ENCODE measurements at regions not wholly inside any gene's neighbourhood (a gene's known extent, or its start where the extent isn't known, plus 50 kb on each side); places are given as distances from the start of the nearest gene placed in this dataset.

DNA sequence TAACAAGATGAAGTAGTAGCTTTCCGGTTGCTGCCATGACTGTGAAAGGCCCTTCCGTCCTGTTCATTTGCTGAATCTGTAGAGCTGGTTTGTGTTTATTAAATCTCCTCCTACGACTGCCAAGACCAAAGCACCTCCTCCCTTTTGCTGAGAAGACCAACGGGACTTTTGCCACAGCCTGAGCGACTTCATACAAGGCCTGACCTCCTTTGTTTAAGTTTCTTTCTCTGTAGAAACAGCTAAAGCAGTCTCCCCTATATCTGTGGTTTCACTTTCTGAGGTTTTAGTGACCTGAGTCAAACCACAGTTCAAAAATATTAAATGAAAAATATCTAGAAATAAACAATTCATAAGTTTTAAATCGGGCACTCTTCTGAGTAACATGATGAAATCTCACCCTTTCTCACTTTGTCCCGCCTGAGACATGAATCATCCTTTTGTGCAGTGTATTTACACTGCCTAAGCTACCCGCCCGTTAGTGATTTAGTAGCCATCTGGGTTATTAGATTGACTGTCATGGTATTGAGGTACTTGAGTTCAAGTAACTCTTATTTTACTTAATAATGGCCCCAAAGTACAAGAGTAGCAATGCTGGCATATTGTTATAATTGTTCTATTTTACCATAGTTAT is 119.1 kb upstream of the LRRC4C start:
- Histone ChIP-seq H3K4me3 (ENCODE audit: low read depth, low read length) (no peak overlapping the region), H2AFZ (no peak overlapping the region), H3K9me3 (ENCODE audit: control insufficient read depth, low read length) (no peaks in the 10 kb centered on the region), H3K79me2 (no peaks in the 10 kb centered on the region), H3K4me2 (ENCODE audit: low read length) (no peak overlapping the region), H3K9ac (no peak overlapping the region), H3K27ac (no peak overlapping the region), H3K4me1 (no peaks in the 10 kb centered on the region), H3K36me3 (ENCODE audit: control insufficient read depth, insufficient read depth, low read length) (no peaks in the 10 kb centered on the region), H3K27me3 (ENCODE audit: control insufficient read depth, insufficient read depth, low read length) (no peaks in the 10 kb centered on the region)
- no peak for TF ChIP-seq CTCF (IDR thresholded peaks at IDR 0.05)

GRCh38 chr11:41579546-41579945 is 120.1 kb upstream of the LRRC4C start:
- no peaks in the 10 kb centered on the region for H3K9me3 ChIP-seq (ENCODE audit: control insufficient read depth, low read length)
- H3K36me3 ChIP-seq (ENCODE audit: control insufficient read depth, insufficient read depth, low read length): no peaks in the 10 kb centered on the region
- no peaks in the 10 kb centered on the region for H3K79me2 ChIP-seq
- no peaks in the 10 kb centered on the region for H3K27me3 ChIP-seq (ENCODE audit: control insufficient read depth, insufficient read depth, low read length)
- H2AFZ ChIP-seq: no peak overlapping the region
- H3K27ac ChIP-seq: no peak overlapping the region
- no peak overlapping the region for H3K9ac ChIP-seq
- TF ChIP-seq CTCF (IDR thresholded peaks at IDR 0.05): no peak
- H3K4me3 ChIP-seq (ENCODE audit: low read depth, low read length): no peak overlapping the region
- H3K4me2 ChIP-seq (ENCODE audit: low read length): no peak overlapping the region
- no peaks in the 10 kb centered on the region for H3K4me1 ChIP-seq

- H3K36me3 ChIP-seq (ENCODE audit: control insufficient read depth, insufficient read depth, low read length): no peaks in the 10 kb centered on the region
- no peak for TF ChIP-seq CTCF (IDR thresholded peaks at IDR 0.05)
- no peaks in the 10 kb centered on the region for H3K79me2 ChIP-seq
- no peak overlapping the region for H3K4me2 ChIP-seq (ENCODE audit: low read length)
- H3K4me1 ChIP-seq: no peaks in the 10 kb centered on the region
- H3K9me3 ChIP-seq (ENCODE audit: control insufficient read depth, low read length): no peaks in the 10 kb centered on the region
- H3K4me3 ChIP-seq (ENCODE audit: low read depth, low read length): no peak overlapping the region
- H3K27ac ChIP-seq: no peak overlapping the region
- no peaks in the 10 kb centered on the region for H3K27me3 ChIP-seq (ENCODE audit: control insufficient read depth, insufficient read depth, low read length)
- no peak overlapping the region for H3K9ac ChIP-seq
- H2AFZ ChIP-seq: no peak overlapping the region
These were observed 150.1 kb upstream of the LRRC4C start for GRCh38 chr11:41609511-41609910.

DNA sequence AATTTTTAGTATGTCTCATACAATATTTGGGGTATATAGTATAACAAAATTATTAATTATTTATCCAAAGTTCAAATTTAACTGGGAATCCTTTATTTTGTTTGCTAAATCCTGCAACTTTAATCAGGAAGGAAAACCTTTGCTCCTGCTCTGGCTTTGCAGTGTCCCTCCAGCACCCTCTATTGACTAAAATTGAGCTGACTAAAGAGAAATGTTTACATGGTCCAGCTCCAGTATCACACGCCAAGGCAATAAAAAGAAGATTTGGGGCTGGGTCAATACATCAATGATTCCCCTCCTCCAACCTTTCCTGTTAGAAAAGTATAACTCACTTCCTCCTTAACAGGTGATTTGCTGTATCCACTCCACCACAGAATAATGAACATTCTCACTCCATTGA is 153.0 kb upstream of the LRRC4C start:
- no peaks in the 10 kb centered on the region for H3K79me2 ChIP-seq
- no peak overlapping the region for H3K4me3 ChIP-seq (ENCODE audit: low read depth, low read length)
- no peak overlapping the region for H3K27ac ChIP-seq
- H3K4me1 ChIP-seq: no peaks in the 10 kb centered on the region
- no peak for TF ChIP-seq CTCF (IDR thresholded peaks at IDR 0.05)
- H3K36me3 ChIP-seq (ENCODE audit: control insufficient read depth, insufficient read depth, low read length): no peaks in the 10 kb centered on the region
- no peaks in the 10 kb centered on the region for H3K27me3 ChIP-seq (ENCODE audit: control insufficient read depth, insufficient read depth, low read length)
- no peak overlapping the region for H3K4me2 ChIP-seq (ENCODE audit: low read length)
- no peak overlapping the region for H2AFZ ChIP-seq
- no peak overlapping the region for H3K9ac ChIP-seq
- H3K9me3 ChIP-seq (ENCODE audit: control insufficient read depth, low read length): no peaks in the 10 kb centered on the region

DNA sequence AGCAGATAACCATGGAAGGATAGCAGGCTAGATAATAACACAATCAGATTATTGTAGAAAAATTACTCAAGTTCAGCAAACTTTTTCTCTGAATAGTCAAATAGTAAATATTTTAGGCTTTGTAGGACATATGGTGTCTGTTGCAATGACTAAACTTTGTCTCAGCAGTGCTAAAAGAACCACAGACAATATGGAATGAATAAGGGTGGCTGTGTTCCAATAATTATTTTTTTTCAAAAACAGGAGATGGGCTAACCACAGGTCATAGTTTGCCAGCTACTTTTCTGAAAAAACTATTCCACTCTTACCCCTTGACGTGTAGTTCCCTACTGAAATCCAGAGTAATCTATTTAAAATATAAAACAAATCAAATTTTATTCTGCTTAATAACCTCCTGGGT is 153.9 kb upstream of the LRRC4C start:
- Histone ChIP-seq H3K36me3 (ENCODE audit: control insufficient read depth, insufficient read depth, low read length) (no peaks in the 10 kb centered on the region), H3K9me3 (ENCODE audit: control insufficient read depth, low read length) (no peaks in the 10 kb centered on the region), H2AFZ (no peak overlapping the region), H3K9ac (no peak overlapping the region), H3K4me2 (ENCODE audit: low read length) (no peak overlapping the region), H3K27me3 (ENCODE audit: control insufficient read depth, insufficient read depth, low read length) (no peaks in the 10 kb centered on the region), H3K79me2 (no peaks in the 10 kb centered on the region), H3K4me1 (no peaks in the 10 kb centered on the region), H3K4me3 (ENCODE audit: low read depth, low read length) (no peak overlapping the region), H3K27ac (no peak overlapping the region)
- TF ChIP-seq CTCF (IDR thresholded peaks at IDR 0.05): no peak

Data from parathyroid adenoma (tissue), 2 donors.